ENCODE measurements at regions not wholly inside any gene's neighbourhood (a gene's known extent, or its start where the extent isn't known, plus 50 kb on each side); places are given as distances from the start of the nearest gene placed in this dataset.

DNA sequence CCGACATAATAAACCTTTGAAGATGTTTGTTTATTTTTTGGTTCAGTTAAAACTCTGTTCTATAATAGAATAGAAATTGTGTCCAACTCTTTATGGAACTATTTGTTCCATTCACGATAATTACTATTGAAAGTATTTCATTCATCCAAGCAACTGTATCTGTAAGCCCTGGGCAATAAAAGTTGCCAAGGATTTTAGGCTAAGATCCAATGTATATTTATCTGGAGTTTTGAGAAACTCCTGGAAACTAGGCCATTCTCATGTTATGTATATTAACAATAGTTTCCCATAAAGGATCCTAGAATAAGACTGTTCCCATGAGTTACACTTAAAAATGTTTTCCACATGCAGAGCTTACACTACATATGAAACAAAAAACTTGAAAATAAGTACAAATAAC is 261.6 kb downstream of the SLITRK6 start:
- Histone ChIP-seq H3K36me3 (ENCODE audit: control insufficient read depth, insufficient read depth, low read length) (no peaks in the 10 kb centered on the region), H2BK20ac (ENCODE audit: low read depth, low read length) (no peak overlapping the region), H2BK5ac (ENCODE audit: low read depth, low read length, poor library complexity, severe bottlenecking) (no peak overlapping the region), H3K4me3 (ENCODE audit: insufficient read depth, low read depth, low read length) (no peak overlapping the region), H3K4ac (ENCODE audit: low read depth, low read length) (no peak overlapping the region), H3K9me3 (ENCODE audit: control insufficient read depth, insufficient read depth, low read length) (no peaks in the 10 kb centered on the region), H4K20me1 (ENCODE audit: insufficient read depth, low read length) (no peaks in the 10 kb centered on the region), H3K9ac (ENCODE audit: low read depth, low read length) (no peak overlapping the region), H3K23ac (ENCODE audit: low read depth, low read length) (no peak overlapping the region), H4K5ac (ENCODE audit: low read depth, low read length) (no peak overlapping the region), H3K4me1 (ENCODE audit: control insufficient read depth, insufficient read depth, low read length) (peaks cover 2% of the 10 kb centered on the region; the same call in 1 of the 2 replicates), H3K18ac (ENCODE audit: low read depth, low read length) (no peak overlapping the region), H3K27me3 (ENCODE audit: control insufficient read depth, insufficient read depth, low read length) (no peaks in the 10 kb centered on the region), H3K14ac (replicated peaks; ENCODE audit: low read depth, low read length) (no peak overlapping the region), H4K91ac (ENCODE audit: insufficient read depth, low read depth, low read length) (no peak overlapping the region), H2BK120ac (ENCODE audit: low read depth, low read length) (no peak overlapping the region), H4K8ac (ENCODE audit: low read depth in 2 of 2, low read length in 2 of 2) (no peak overlapping the region), H2AK9ac (replicated peaks; ENCODE audit: low read depth, low read length, poor library complexity) (no peak overlapping the region), H3K4me2 (ENCODE audit: low read depth, low read length) (no peak overlapping the region), H2AK5ac (ENCODE audit: low read depth, low read length) (no peak overlapping the region), H3K56ac (ENCODE audit: extremely low read depth, insufficient read depth, low read length) (no peak overlapping the region), H2BK15ac (ENCODE audit: low read depth, low read length) (no peak overlapping the region), H3K27ac (ENCODE audit: insufficient read depth, low read length) (no peak overlapping the region), H3K9me1 (ENCODE audit: insufficient read depth, low read length) (no peaks in the 10 kb centered on the region), H2AFZ (replicated peaks; ENCODE audit: low read length, poor library complexity) (no peak overlapping the region), H3K79me1 (ENCODE audit: low read depth in 1 of 2, low read length in 2 of 2) (no peaks in the 10 kb centered on the region)
- no TSS peak for BruUV-seq (replicated peaks)
- no CpG with 5 or more reads among the region's 2 CpGs for WGBS, 2 experiments (ENCODE audit: extremely low coverage in 2 of 2, insufficient read length in 1 of 2)
- ChIA-PET POLR2A (ENCODE audit: unreplicated experiment) (no interaction called here), CTCF (no interaction called here)
- dilution Hi-C loops (cut with HindIII; ENCODE audit: low sequenced_read_pairs, unreplicated experiment): no loop called here
- TF ChIP-seq RFX5 (IDR thresholded peaks at IDR 0.05; ENCODE audit: low read depth, low read length) (no peak), BHLHE40 (IDR thresholded peaks at IDR 0.05; ENCODE audit: low read depth, low read length) (no peak), FOS (IDR thresholded peaks at IDR 0.05; ENCODE audit: low read depth, low read length) (no peak), SMC3 (IDR thresholded peaks at IDR 0.05; ENCODE audit: low read depth, low read length) (no peak), MXI1 (IDR thresholded peaks at IDR 0.05; ENCODE audit: borderline replicate concordance, low read depth, low read length) (no peak), MAZ (IDR thresholded peaks at IDR 0.05; ENCODE audit: borderline replicate concordance, low read depth, low read length) (no peak), RAD21 (IDR thresholded peaks at IDR 0.05; ENCODE audit: low read length) (no peak)
- TF ChIP-seq, protein P1, sequence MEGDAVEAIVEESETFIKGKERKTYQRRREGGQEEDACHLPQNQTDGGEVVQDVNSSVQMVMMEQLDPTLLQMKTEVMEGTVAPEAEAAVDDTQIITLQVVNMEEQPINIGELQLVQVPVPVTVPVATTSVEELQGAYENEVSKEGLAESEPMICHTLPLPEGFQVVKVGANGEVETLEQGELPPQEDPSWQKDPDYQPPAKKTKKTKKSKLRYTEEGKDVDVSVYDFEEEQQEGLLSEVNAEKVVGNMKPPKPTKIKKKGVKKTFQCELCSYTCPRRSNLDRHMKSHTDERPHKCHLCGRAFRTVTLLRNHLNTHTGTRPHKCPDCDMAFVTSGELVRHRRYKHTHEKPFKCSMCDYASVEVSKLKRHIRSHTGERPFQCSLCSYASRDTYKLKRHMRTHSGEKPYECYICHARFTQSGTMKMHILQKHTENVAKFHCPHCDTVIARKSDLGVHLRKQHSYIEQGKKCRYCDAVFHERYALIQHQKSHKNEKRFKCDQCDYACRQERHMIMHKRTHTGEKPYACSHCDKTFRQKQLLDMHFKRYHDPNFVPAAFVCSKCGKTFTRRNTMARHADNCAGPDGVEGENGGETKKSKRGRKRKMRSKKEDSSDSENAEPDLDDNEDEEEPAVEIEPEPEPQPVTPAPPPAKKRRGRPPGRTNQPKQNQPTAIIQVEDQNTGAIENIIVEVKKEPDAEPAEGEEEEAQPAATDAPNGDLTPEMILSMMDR (conservative IDR thresholded peaks at IDR 0.05; ENCODE audit: low read depth, low read length): no peak
- TF ChIP-seq, protein P2, sequence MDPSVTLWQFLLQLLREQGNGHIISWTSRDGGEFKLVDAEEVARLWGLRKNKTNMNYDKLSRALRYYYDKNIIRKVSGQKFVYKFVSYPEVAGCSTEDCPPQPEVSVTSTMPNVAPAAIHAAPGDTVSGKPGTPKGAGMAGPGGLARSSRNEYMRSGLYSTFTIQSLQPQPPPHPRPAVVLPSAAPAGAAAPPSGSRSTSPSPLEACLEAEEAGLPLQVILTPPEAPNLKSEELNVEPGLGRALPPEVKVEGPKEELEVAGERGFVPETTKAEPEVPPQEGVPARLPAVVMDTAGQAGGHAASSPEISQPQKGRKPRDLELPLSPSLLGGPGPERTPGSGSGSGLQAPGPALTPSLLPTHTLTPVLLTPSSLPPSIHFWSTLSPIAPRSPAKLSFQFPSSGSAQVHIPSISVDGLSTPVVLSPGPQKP (IDR thresholded peaks at IDR 0.05; ENCODE audit: borderline replicate concordance, low read depth, low read length): no peak
- TF ChIP-seq, protein P3, sequence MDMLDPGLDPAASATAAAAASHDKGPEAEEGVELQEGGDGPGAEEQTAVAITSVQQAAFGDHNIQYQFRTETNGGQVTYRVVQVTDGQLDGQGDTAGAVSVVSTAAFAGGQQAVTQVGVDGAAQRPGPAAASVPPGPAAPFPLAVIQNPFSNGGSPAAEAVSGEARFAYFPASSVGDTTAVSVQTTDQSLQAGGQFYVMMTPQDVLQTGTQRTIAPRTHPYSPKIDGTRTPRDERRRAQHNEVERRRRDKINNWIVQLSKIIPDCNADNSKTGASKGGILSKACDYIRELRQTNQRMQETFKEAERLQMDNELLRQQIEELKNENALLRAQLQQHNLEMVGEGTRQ (IDR thresholded peaks at IDR 0.05; ENCODE audit: low read depth, low read length): no peak
- in situ Hi-C loops (cut with MboI; ENCODE audit: low sequenced_read_pairs): no loop called here
- DNase-seq: no peak
- intact Hi-C loops (cut with micrococcal nuclease): no loop called here
- no peak for ATAC-seq (ENCODE audit: low read depth)

Data from IMR-90 (cell line).